ENCODE measurements at regions not wholly inside any gene's neighbourhood (a gene's known extent, or its start where the extent isn't known, plus 50 kb on each side); places are given as distances from the start of the nearest gene placed in this dataset.

GRCh38 chr12:114254998-114255397 is 150.9 kb downstream of the TBX5 start:
- Histone ChIP-seq H2AFZ (ENCODE audit: low read depth, low read length) (no peak overlapping the region), H4K20me1 (ENCODE audit: insufficient read depth, low read length) (no peaks in the 10 kb centered on the region), H3K4me1 (ENCODE audit: low read length) (no peaks in the 10 kb centered on the region), H3K4me2 (ENCODE audit: low read length) (no peak overlapping the region), H3K79me2 (ENCODE audit: low read length) (no peaks in the 10 kb centered on the region), H3K4me3 (ENCODE audit: low read length) (no peak overlapping the region), H3K9ac (ENCODE audit: low read length) (no peak overlapping the region), H3K36me3 (replicated peaks; ENCODE audit: low read depth, low read length) (no peaks in the 10 kb centered on the region), H3K27me3 (ENCODE audit: low read depth, low read length) (no peaks in the 10 kb centered on the region), H3K27ac (ENCODE audit: low read length) (no peak overlapping the region), H3K9me3 (ENCODE audit: insufficient read depth, low read length) (no peaks in the 10 kb centered on the region)
- TF ChIP-seq, protein P1, sequence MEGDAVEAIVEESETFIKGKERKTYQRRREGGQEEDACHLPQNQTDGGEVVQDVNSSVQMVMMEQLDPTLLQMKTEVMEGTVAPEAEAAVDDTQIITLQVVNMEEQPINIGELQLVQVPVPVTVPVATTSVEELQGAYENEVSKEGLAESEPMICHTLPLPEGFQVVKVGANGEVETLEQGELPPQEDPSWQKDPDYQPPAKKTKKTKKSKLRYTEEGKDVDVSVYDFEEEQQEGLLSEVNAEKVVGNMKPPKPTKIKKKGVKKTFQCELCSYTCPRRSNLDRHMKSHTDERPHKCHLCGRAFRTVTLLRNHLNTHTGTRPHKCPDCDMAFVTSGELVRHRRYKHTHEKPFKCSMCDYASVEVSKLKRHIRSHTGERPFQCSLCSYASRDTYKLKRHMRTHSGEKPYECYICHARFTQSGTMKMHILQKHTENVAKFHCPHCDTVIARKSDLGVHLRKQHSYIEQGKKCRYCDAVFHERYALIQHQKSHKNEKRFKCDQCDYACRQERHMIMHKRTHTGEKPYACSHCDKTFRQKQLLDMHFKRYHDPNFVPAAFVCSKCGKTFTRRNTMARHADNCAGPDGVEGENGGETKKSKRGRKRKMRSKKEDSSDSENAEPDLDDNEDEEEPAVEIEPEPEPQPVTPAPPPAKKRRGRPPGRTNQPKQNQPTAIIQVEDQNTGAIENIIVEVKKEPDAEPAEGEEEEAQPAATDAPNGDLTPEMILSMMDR (IDR thresholded peaks at IDR 0.05; ENCODE audit: low read depth, low read length): no peak
- TF ChIP-seq EZH2phosphoT487 (IDR thresholded peaks at IDR 0.05; ENCODE audit: low read depth): no peak

GRCh38 chr12:114253976-114254778 is 151.8 kb downstream of the TBX5 start:
- H3K9me3 ChIP-seq (ENCODE audit: insufficient read depth, low read length): no peaks in the 10 kb centered on the region
- H3K36me3 ChIP-seq (replicated peaks; ENCODE audit: low read depth, low read length): no peaks in the 10 kb centered on the region
- no peaks in the 10 kb centered on the region for H3K79me2 ChIP-seq (ENCODE audit: low read length)
- no peaks in the 10 kb centered on the region for H4K20me1 ChIP-seq (ENCODE audit: insufficient read depth, low read length)
- H3K4me1 ChIP-seq (ENCODE audit: low read length): no peaks in the 10 kb centered on the region
- no peaks in the 10 kb centered on the region for H3K27me3 ChIP-seq (ENCODE audit: low read depth, low read length)
- H3K9ac ChIP-seq (ENCODE audit: low read length): no peak overlapping the region
- TF ChIP-seq EZH2phosphoT487 (IDR thresholded peaks at IDR 0.05; ENCODE audit: low read depth): no peak
- TF ChIP-seq, protein P1 (IDR thresholded peaks at IDR 0.05; ENCODE audit: low read depth, low read length): no peak
- H3K4me3 ChIP-seq (ENCODE audit: low read length): no peak overlapping the region
- H2AFZ ChIP-seq (ENCODE audit: low read depth, low read length): no peak overlapping the region
- H3K27ac ChIP-seq (ENCODE audit: low read length): no peak overlapping the region
- H3K4me2 ChIP-seq (ENCODE audit: low read length): no peak overlapping the region

DNA sequence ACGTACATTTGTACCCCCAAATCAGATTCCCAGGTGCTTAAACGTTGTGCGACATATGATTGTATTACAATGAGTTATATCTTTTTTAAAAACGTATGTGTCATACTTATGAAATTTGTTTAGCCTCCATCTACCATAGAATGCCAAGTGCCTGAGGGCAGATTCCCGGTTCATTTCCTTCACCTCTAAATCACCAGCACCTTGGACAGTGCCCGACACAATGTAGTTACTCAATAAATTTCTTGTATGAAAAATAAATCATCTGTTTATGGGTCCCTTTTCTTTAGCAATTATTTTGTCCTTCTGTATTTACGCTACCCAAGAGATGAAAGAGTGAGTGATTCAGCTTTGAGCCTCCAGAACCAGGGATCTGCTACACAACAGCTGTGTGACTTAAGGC is 157.4 kb downstream of the TBX5 start:
- no peak for TF ChIP-seq EZH2phosphoT487 (IDR thresholded peaks at IDR 0.05; ENCODE audit: low read depth)
- Histone ChIP-seq H3K9ac (ENCODE audit: low read length) (no peak overlapping the region), H2AFZ (ENCODE audit: low read depth, low read length) (no peak overlapping the region)

DNA sequence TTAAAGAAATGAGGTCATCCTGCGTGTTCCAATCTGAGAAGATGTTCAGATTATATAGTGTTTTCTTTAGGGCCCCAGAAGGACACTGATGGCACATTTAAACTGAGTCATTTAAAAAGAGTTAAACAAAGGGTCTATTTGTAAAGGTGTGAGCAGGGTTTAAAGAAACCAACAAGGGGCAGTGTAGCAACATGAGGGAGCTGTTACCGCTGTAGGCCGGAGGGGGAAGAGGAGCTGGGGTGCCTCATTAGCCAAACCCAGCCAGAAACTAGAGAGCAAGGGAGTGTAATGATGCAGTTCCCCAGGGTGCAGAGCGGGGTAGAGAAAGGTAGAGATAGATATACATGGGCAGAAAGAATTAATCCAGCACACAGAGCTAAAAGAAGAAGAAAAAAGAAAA is 160.4 kb downstream of the TBX5 start:
- H3K27me3 ChIP-seq (ENCODE audit: low read depth, low read length): no peaks in the 10 kb centered on the region
- H2AFZ ChIP-seq (ENCODE audit: low read depth, low read length): no peak overlapping the region
- H3K36me3 ChIP-seq (replicated peaks; ENCODE audit: low read depth, low read length): no peaks in the 10 kb centered on the region
- no peaks in the 10 kb centered on the region for H3K4me1 ChIP-seq (ENCODE audit: low read length)
- TF ChIP-seq EZH2phosphoT487 (IDR thresholded peaks at IDR 0.05; ENCODE audit: low read depth): no peak
- TF ChIP-seq, protein P1 (IDR thresholded peaks at IDR 0.05; ENCODE audit: low read depth, low read length): no peak
- no peak overlapping the region for H3K9ac ChIP-seq (ENCODE audit: low read length)
- H4K20me1 ChIP-seq (ENCODE audit: insufficient read depth, low read length): no peaks in the 10 kb centered on the region
- H3K9me3 ChIP-seq (ENCODE audit: insufficient read depth, low read length): no peaks in the 10 kb centered on the region
- H3K27ac ChIP-seq (ENCODE audit: low read length): no peak overlapping the region
- H3K4me2 ChIP-seq (ENCODE audit: low read length): no peak overlapping the region
- no peaks in the 10 kb centered on the region for H3K79me2 ChIP-seq (ENCODE audit: low read length)
- no peak overlapping the region for H3K4me3 ChIP-seq (ENCODE audit: low read length)

More for the DNA sequence above, 157.4 kb downstream of the TBX5 start:
- no peaks in the 10 kb centered on the region for H3K9me3 ChIP-seq (ENCODE audit: insufficient read depth, low read length)
- H3K36me3 ChIP-seq (replicated peaks; ENCODE audit: low read depth, low read length): no peaks in the 10 kb centered on the region
- H3K27me3 ChIP-seq (ENCODE audit: low read depth, low read length): no peaks in the 10 kb centered on the region
- H3K4me3 ChIP-seq (ENCODE audit: low read length): no peak overlapping the region
- H3K27ac ChIP-seq (ENCODE audit: low read length): no peak overlapping the region
- no peak overlapping the region for H3K4me2 ChIP-seq (ENCODE audit: low read length)
- no peaks in the 10 kb centered on the region for H4K20me1 ChIP-seq (ENCODE audit: insufficient read depth, low read length)
- no peaks in the 10 kb centered on the region for H3K4me1 ChIP-seq (ENCODE audit: low read length)
- H3K79me2 ChIP-seq (ENCODE audit: low read length): no peaks in the 10 kb centered on the region

All from OCI-LY3 (cell line).